Lower leg skin (tissue), 4 donors: ENCODE measurements at regions not wholly inside any gene's neighbourhood (a gene's known extent, or its start where the extent isn't known, plus 50 kb on each side); places are given as distances from the start of the nearest gene placed in this dataset.
"Not testable (repeated sequence)": the region's sequence is repeated elsewhere in the genome, so short reads cannot be mapped to it uniquely, and the experiment has no call there.

Source experiments
- DNase-seq, 2 donors: peaks; one replicate each; pipeline ENCODE4 v3.0.0-alpha.2; 2019; ENCODE audit warnings: low spot score in 2 of 2
- H3K4me3 ChIP-seq: fragments of 200-600 bp; sonication (generic); 2 replicates; pipeline ENCODE4 v1.5.1; 2017; ENCODE audit warnings: mild to moderate bottlenecking, low read depth; ENCODE audit not compliant: poor library complexity, severe bottlenecking
- POLR2A ChIP-seq, 2 donors: fragments of 450-650 bp; IDR thresholded peaks; one replicate each; pipeline ENCODE4 v1.6.1; 2016 to 2017; ENCODE audit warnings: antibody characterized with exemption in 2 of 2, mild to moderate bottlenecking in 1 of 2, moderate library complexity in 1 of 2
- WGBS, 2 donors: methylation state at CpG; one replicate each; pipeline ENCODE4 v1.1.5; 2018; 5-methylcytosine and 5-hydroxymethylcytosine counted together
- intact Hi-C: fragments of 100-400 bp; cut with DNase I; formaldehyde crosslinking; loops from one replicate; pipeline ENCODE4 v1.15.0; 2023; ENCODE audit warnings: low total_unique reads
- TF ChIP-seq, protein P1 (sequence below), 3 donors: fragments of 450-650 bp; IDR thresholded peaks; one replicate each; pipeline ENCODE4 v1.5.1; 2016; ENCODE audit warnings: antibody characterized with exemption in 3 of 3, mild to moderate bottlenecking in 3 of 3, moderate library complexity in 2 of 3

DNA sequence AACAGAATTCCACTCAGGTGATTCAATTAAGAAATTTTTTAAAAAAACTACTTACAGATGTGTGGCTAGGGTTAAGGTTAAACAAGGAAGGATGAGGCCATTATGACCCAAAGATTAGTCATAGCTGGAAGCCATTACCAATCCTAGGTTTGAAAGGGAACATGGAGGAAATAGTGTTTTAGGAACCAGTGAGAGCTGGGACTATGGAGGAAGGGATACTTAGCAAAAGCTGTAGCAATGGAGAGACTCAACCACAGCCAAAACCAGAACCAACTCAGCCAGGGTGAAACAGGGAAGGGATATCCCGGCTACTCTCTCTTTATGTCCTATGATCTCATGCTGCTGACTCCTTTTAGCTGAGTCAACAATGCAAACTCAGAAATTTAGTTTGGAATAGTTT, 148.6 kb upstream of the CNKSR2 start:
- DNase-seq = no peak
- TF ChIP-seq, protein P1, sequence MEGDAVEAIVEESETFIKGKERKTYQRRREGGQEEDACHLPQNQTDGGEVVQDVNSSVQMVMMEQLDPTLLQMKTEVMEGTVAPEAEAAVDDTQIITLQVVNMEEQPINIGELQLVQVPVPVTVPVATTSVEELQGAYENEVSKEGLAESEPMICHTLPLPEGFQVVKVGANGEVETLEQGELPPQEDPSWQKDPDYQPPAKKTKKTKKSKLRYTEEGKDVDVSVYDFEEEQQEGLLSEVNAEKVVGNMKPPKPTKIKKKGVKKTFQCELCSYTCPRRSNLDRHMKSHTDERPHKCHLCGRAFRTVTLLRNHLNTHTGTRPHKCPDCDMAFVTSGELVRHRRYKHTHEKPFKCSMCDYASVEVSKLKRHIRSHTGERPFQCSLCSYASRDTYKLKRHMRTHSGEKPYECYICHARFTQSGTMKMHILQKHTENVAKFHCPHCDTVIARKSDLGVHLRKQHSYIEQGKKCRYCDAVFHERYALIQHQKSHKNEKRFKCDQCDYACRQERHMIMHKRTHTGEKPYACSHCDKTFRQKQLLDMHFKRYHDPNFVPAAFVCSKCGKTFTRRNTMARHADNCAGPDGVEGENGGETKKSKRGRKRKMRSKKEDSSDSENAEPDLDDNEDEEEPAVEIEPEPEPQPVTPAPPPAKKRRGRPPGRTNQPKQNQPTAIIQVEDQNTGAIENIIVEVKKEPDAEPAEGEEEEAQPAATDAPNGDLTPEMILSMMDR (IDR thresholded peaks at IDR 0.05) = no peak
- no peak for TF ChIP-seq POLR2A (IDR thresholded peaks at IDR 0.05)
- no peak overlapping the region for H3K4me3 ChIP-seq
- 76 to 92% methylated on average over 1 of the region's 1 CpG for WGBS, 2 donors
- intact Hi-C loops = no loop called here

DNA sequence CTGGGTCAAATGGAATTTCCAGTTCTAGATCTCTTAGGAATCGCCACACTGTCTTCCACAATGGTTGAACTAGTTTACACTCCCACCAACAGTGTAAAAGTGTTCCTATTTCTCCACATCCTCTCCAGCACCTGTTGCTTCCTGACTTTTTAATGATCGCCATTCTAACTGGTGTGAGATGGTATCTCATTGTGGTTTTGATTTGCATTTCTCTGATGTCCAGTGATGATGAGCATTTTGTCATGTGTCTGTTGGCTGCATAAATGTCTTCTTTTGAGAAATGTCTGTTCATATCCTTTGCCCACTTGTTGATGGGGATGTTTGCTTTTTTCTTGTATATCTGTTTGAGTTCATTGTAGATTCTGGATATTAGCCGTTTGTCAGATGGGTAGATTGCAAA, 145.2 kb upstream of the CNKSR2 start:
- intact Hi-C loops, H3K4me3 ChIP-seq, DNase-seq: not testable (repeated sequence)
- WGBS, 2 donors = 75 to 83% methylated on average over 3 of the region's 3 CpGs

DNA sequence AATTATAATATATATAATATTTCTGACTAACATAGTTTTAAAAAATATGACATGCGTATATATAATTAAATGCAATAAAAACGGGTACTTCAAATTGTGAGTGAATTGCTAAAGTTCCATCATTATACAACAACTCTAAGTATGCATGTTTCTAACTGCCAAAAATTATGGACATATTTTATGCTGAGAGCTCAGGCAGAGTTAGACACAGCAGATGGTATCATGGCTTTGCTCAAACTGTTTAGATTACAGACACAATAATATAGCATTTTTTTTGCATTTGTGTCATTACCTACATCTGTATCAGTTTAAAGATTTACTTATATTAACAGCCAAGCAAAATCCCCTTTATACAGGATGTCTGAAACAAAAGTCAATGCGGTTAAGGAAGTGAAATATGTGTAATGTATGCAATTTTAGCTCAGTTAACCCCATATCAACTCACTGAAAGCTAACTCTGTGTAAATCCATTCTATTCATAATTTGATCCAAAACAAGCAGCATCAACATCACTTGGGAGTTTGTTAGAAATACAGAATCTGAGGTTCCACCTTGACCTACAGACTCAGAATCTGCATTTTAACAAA, 119.1 kb upstream of the CNKSR2 start:
- no peak for DNase-seq
- 49 to 73% methylated on average over 3 of the region's 3 CpGs for WGBS, 2 donors
- no peak overlapping the region for H3K4me3 ChIP-seq
- intact Hi-C loops = no loop called here
- TF ChIP-seq POLR2A (IDR thresholded peaks at IDR 0.05) = no peak
- TF ChIP-seq, protein P1 (IDR thresholded peaks at IDR 0.05) = no peak

DNA sequence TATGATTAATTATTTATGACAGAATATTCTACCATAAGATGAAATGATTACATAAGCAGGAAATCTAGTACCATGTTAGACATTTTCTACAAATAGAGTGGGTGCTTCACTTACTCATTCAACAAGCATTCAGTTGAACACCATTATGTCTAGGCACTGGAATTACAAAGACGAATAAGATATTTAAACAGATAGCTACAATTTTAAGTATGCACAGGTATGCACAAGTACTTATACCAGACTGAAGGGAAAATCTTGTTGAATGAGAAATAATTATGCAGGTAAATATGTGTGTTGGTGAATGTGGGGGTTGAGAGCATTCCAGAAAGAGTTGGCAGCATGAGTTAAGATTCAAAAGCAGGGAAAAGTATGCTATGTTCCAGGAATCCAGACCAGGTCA, 107.3 kb upstream of the CNKSR2 start:
- TF ChIP-seq, protein P1 (IDR thresholded peaks at IDR 0.05) = no peak
- no peak for TF ChIP-seq POLR2A (IDR thresholded peaks at IDR 0.05)
- intact Hi-C loops = no loop called here
- no peak overlapping the region for H3K4me3 ChIP-seq
- no peak for DNase-seq
- WGBS, 2 donors = 52 to 68% methylated on average over 1 of the region's 1 CpG

DNA sequence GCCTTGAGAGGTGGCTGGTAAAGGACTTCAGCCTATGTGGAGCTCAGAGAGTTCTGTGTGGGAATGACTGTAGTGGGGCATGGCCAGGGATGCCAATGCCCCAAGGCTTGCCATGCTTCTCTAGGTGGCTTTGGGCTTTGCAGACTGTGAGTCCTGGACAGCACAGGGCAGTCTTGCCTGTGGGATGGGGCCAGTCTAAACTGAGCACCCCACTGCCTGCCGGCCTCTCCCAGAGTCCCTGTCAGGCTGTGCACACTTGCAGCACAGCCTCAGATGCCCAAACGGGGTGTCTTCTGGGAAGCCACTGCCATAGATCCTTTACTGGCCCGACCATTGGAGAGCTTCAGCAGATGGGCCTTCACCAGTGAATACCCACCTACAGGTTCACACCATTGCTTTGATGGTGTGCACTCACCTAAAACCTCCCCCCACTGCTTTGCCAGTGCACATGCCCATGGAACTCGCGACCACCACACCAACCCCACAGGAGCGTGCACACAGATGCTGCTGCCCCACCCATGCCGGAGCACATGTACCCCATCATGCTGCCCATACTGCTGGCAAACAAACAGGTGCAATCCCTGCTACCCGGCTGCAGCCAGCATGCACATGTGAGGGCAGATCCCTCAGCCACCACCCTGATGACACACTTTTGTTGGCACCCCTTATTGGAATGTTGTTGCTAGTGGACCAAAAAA, 97.3 kb upstream of the CNKSR2 start:
- TF ChIP-seq, protein P1 (IDR thresholded peaks at IDR 0.05) = no peak
- no peak for TF ChIP-seq POLR2A (IDR thresholded peaks at IDR 0.05)
- intact Hi-C loops = no loop called here
- no peak overlapping the region for H3K4me3 ChIP-seq
- WGBS, 2 donors = 66 to 86% methylated on average over 7 to 8 of the region's 8 CpGs
- no peak for DNase-seq

DNA sequence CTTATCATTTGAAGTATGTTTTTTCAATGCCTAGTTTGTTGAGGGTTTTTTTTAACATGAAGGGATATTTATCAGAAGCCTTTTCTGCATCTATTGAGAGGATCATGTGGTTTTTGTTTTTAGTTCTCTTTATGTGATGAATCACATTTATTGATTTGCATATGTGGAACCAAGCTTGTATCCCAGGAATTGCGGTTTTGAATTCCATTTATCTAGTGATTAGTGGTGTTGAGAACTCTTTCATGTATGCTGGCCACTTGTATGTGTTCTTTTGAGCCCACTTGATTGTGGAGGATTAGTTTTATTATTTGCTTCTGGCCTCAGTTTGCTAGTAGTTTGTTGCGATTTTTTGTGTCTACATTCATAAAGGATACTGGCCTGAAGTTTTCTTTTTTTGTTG, 85.0 kb upstream of the CNKSR2 start:
- intact Hi-C loops = no loop called here
- no peak for DNase-seq
- WGBS, 2 donors = 58 to 78% methylated on average over 2 of the region's 2 CpGs

More for the DNA sequence above, 85.0 kb upstream of the CNKSR2 start:
- no peak overlapping the region for H3K4me3 ChIP-seq
- TF ChIP-seq, protein P1 (IDR thresholded peaks at IDR 0.05) = no peak
- TF ChIP-seq POLR2A (IDR thresholded peaks at IDR 0.05) = no peak
